Caco-2 (cell line): ENCODE measurements at regions not wholly inside any gene's neighbourhood (a gene's known extent, or its start where the extent isn't known, plus 50 kb on each side); places are given as distances from the start of the nearest gene placed in this dataset.
A peak's percentile ranks its signal among the peaks of the same experiment; 100 is the strongest.

Source experiments
- BruUV-seq: library from RNA; stranded (reverse); fragments of 400-500 nt; replicated peaks from 2 replicates; lab custom pipeline; 2021; lab: Mats Ljungman, UMichigan
- CTCF ChIA-PET: fragments of 300-600 bp; sonication (Branson Sonifier 250); formaldehyde crosslinking; loops from one replicate; lab custom pipeline; 2022; ENCODE audit warnings: antibody characterized with exemption; lab: Charles Lee
- POLR2A ChIA-PET: fragments of 300-600 bp; sonication (Branson Sonifier 250); formaldehyde crosslinking; loops from one replicate; lab custom pipeline; 2022; ENCODE audit warnings: antibody characterized with exemption; lab: Charles Lee
- DNase-seq, 2 experiments: peaks; one replicate each; pipeline versions ENCODE4 v3.0.0 to v3.0.0-alpha.2; 2020 to 2022
- H3K27me3 ChIP-seq: replicated peaks from 2 replicates; pipeline ENCODE4 v1.6.0; 2011; ENCODE audit warnings: low read length; ENCODE audit not compliant: control insufficient read depth, insufficient read depth
- H3K36me3 ChIP-seq: 2 replicates; pipeline ENCODE4 v1.5.1; 2011; ENCODE audit warnings: low read length; ENCODE audit not compliant: control insufficient read depth, insufficient read depth
- H3K4me1 ChIP-seq: fragments of 250-450 bp; sonication (Bioruptor Pico); 2 replicates; pipeline ENCODE4 v1.5.1; 2020; ENCODE audit warnings: mild to moderate bottlenecking
- H3K4me3 ChIP-seq: 2 replicates; pipeline ENCODE4 v1.5.1; 2011; ENCODE audit warnings: low read depth, mild to moderate bottlenecking, control low read depth, low read length
- H3K9me3 ChIP-seq: fragments of 250-450 bp; sonication (Bioruptor Pico); 2 replicates; pipeline ENCODE4 v1.5.1; 2020; ENCODE audit warnings: mild to moderate bottlenecking, moderate library complexity
- H3K27ac Mint-ChIP-seq: one replicate; pipeline ENCODE4 v1.8.0; 2022; ENCODE audit warnings: mixed read lengths; ENCODE audit not compliant: unreplicated experiment
- H3K27me3 Mint-ChIP-seq: one replicate; pipeline ENCODE4 v1.8.0; 2022; ENCODE audit warnings: mixed read lengths; ENCODE audit not compliant: insufficient read depth, unreplicated experiment
- H3K36me3 Mint-ChIP-seq: one replicate; pipeline ENCODE4 v1.8.0; 2022; ENCODE audit warnings: mild to moderate bottlenecking, mixed read lengths; ENCODE audit not compliant: insufficient read depth, unreplicated experiment
- H3K4me1 Mint-ChIP-seq: one replicate; pipeline ENCODE4 v1.8.0; 2022; ENCODE audit warnings: low read depth, mixed read lengths; ENCODE audit not compliant: unreplicated experiment
- H3K4me3 Mint-ChIP-seq: one replicate; pipeline ENCODE4 v1.8.0; 2022; ENCODE audit warnings: mild to moderate bottlenecking, moderate library complexity, mixed read lengths; ENCODE audit not compliant: unreplicated experiment
- H3K9me3 Mint-ChIP-seq: one replicate; pipeline ENCODE4 v1.8.0; 2022; ENCODE audit warnings: mixed read lengths; ENCODE audit not compliant: unreplicated experiment
- intact Hi-C: fragments of 100-400 bp; cut with micrococcal nuclease; formaldehyde crosslinking; loops from one replicate; pipeline ENCODE4 v1.10.0; 2022; ENCODE audit not compliant: unreplicated experiment
- TF ChIP-seq, protein P1 (sequence below), 2 experiments: fragments of 200-600 bp in 1 of 2; IDR thresholded peaks; 1 replicate in 1 of 2; 2 replicates in 1 of 2; pipeline versions ENCODE4 v1.5.1 to v1.8.0; 2011 to 2022; ENCODE audit warnings: antibody characterized with exemption in 1 of 2, control low read depth in 1 of 2, inconsistent platforms in 1 of 2, low read depth in 1 of 2, low read length in 1 of 2, mild to moderate bottlenecking in 1 of 2, moderate library complexity in 1 of 2; ENCODE audit not compliant: insufficient read depth in 1 of 2, severe bottlenecking in 1 of 2, unreplicated experiment in 1 of 2

DNA sequence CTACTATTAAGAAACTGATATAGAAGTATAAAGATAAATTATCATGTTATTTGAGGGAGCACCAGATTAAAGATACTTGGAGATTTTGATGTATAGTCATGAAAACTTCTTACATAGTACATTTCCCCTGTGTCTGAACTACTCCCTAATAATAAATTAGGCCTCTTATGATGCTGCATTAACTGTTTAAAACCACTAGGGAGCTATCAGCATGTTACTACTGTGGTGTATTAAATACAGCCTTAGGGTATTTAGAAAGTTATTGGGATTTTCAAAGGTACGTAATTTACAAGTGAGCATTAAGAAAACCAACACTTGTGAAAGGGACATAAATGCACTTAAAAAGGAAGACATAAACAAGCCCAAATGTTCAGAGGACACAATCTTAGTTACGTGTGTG is 714.0 kb downstream of the EPHA4 start:
- DNase-seq = no peak
- Histone ChIP-seq H3K4me1 (no peaks in the 10 kb centered on the region), H3K9me3 (no peaks in the 10 kb centered on the region), H3K4me3 (no peak overlapping the region), H3K27me3 (no peaks in the 10 kb centered on the region), H3K36me3 (no peaks in the 10 kb centered on the region)
- Mint-ChIP-seq H3K4me3 (no peak overlapping the region), H3K27ac (no peak overlapping the region), H3K36me3 (no peaks in the 10 kb centered on the region), H3K9me3 (no peaks in the 10 kb centered on the region), H3K27me3 (peaks cover 2% of the 10 kb centered on the region), H3K4me1 (no peaks in the 10 kb centered on the region)
- no TSS peak for BruUV-seq
- intact Hi-C loops = no loop called here
- ChIA-PET CTCF (no interaction called here), POLR2A (no interaction called here)
- TF ChIP-seq, protein P1, sequence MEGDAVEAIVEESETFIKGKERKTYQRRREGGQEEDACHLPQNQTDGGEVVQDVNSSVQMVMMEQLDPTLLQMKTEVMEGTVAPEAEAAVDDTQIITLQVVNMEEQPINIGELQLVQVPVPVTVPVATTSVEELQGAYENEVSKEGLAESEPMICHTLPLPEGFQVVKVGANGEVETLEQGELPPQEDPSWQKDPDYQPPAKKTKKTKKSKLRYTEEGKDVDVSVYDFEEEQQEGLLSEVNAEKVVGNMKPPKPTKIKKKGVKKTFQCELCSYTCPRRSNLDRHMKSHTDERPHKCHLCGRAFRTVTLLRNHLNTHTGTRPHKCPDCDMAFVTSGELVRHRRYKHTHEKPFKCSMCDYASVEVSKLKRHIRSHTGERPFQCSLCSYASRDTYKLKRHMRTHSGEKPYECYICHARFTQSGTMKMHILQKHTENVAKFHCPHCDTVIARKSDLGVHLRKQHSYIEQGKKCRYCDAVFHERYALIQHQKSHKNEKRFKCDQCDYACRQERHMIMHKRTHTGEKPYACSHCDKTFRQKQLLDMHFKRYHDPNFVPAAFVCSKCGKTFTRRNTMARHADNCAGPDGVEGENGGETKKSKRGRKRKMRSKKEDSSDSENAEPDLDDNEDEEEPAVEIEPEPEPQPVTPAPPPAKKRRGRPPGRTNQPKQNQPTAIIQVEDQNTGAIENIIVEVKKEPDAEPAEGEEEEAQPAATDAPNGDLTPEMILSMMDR (IDR thresholded peaks at IDR 0.05; ENCODE audit: insufficient read depth in 1 of 2, low read depth in 1 of 2, low read length in 1 of 2, severe bottlenecking in 1 of 2, unreplicated experiment in 1 of 2) = peak in 1 of 2 experiments; percentile 18

DNA sequence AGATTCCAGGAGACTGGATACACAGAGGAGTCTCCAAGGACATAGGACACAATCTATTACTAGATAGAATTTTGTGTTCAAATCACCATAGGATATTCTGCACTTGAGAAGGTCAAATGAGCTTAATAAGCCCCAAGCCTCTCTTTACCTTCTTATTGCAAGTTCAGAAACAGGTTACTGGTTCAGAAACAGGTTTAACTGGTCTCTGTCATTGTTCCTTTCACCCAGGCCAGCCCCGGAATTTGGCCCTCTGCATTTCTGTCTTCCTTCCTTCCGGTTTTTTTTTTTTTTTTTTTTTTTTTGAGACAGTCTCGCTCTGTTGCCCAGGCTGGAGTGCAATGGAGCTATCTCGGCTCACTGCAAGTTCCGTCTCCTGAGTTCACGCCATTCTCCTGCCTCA is 700.2 kb downstream of the EPHA4 start:
- no TSS peak for BruUV-seq
- Histone ChIP-seq H3K4me1 (no peaks in the 10 kb centered on the region), H3K4me3 (no peak overlapping the region), H3K27me3 (no peaks in the 10 kb centered on the region), H3K9me3 (no peaks in the 10 kb centered on the region), H3K36me3 (no peaks in the 10 kb centered on the region)
- Mint-ChIP-seq H3K27ac (no peak overlapping the region), H3K9me3 (peaks cover 20% of the 10 kb centered on the region), H3K27me3 (peaks cover 6% of the 10 kb centered on the region), H3K4me3 (no peak overlapping the region), H3K4me1 (no peaks in the 10 kb centered on the region), H3K36me3 (no peaks in the 10 kb centered on the region)
- ChIA-PET CTCF (no interaction called here), POLR2A (no interaction called here)
- intact Hi-C loops = no loop called here
- DNase-seq = peak in 1 of 2 experiments; percentile 15
- TF ChIP-seq, protein P1 (IDR thresholded peaks at IDR 0.05; ENCODE audit: insufficient read depth in 1 of 2, low read depth in 1 of 2, low read length in 1 of 2, severe bottlenecking in 1 of 2, unreplicated experiment in 1 of 2) = no peak

DNA sequence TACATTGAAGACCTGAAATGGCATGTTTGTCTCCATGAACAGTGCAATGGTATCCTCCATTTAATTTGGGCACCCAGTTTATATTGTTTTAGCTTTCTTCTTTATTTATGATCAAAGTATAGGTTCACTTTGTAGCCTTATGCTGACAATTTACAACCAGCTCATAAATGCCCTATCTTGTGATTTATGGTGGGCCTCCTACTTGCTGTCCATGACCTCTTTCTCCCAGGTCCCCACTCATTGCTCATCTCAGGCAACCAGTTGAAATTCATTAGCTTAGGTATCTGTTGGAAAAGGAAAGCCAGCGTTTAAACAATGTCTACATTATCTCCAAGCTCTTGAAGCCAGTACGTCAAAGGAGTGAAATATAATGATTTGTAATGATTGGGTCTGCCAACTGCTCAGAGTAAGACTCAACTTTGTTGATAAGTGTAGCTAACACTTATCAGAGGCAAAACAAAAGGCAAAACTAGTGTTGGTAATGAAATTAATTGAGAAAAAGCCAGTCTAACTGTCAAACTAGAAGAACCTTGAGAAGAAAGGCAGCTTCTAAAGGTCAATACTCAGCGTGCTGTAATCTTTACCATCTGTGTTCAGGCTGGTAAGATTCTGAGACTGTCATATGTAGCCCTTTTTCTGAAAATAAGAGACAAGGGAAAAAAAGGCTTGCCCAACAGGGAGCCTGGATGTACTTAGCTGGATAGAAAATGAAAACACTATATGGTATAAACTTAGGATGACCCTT is 695.9 kb downstream of the EPHA4 start:
- H3K27ac Mint-ChIP-seq = no peak overlapping the region
- ChIA-PET CTCF (no interaction called here), POLR2A (no interaction called here)
- Histone ChIP-seq H3K9me3 (no peaks in the 10 kb centered on the region), H3K4me3 (no peak overlapping the region), H3K36me3 (no peaks in the 10 kb centered on the region), H3K27me3 (peaks cover 2% of the 10 kb centered on the region), H3K4me1 (no peaks in the 10 kb centered on the region)
- peaks cover 11% of the 10 kb centered on the region for H3K9me3 Mint-ChIP-seq
- H3K4me1 Mint-ChIP-seq = no peaks in the 10 kb centered on the region
- peaks cover 3% of the 10 kb centered on the region for H3K27me3 Mint-ChIP-seq
- intact Hi-C loops = no loop called here
- TF ChIP-seq, protein P1 (IDR thresholded peaks at IDR 0.05; ENCODE audit: insufficient read depth in 1 of 2, low read depth in 1 of 2, low read length in 1 of 2, severe bottlenecking in 1 of 2, unreplicated experiment in 1 of 2) = no peak
- DNase-seq = no peak
- H3K36me3 Mint-ChIP-seq = no peaks in the 10 kb centered on the region
- no peak overlapping the region for H3K4me3 Mint-ChIP-seq
- BruUV-seq = no TSS peak
